OCI-LY3 (cell line): ENCODE measurements at regions not wholly inside any gene's neighbourhood (a gene's known extent, or its start where the extent isn't known, plus 50 kb on each side); places are given as distances from the start of the nearest gene placed in this dataset.
A peak's percentile ranks its signal among the peaks of the same experiment; 100 is the strongest.

Experiments
- H2AFZ ChIP-seq: fragments of 200-600, 300-600 bp; shearing (Covaris generic); 2 replicates; pipeline ENCODE4 v1.6.0; 2014; ENCODE audit warnings: antibody characterized with exemption, low read depth, low read length
- H3K27ac ChIP-seq: fragments of 200-600, 300-600 bp; sonication (generic); 2 replicates; pipeline ENCODE4 v1.5.1; 2014; ENCODE audit warnings: mild to moderate bottlenecking, low read length, moderate library complexity, mixed read lengths
- H3K27me3 ChIP-seq: fragments of 200-600, 300-600 bp; sonication (generic); 2 replicates; pipeline ENCODE4 v1.6.1; 2014; ENCODE audit warnings: low read depth, low read length, mixed read lengths
- H3K36me3 ChIP-seq: fragments of 200-600, 300-600 bp; sonication (generic); replicated peaks from 2 replicates; pipeline ENCODE3; 2014; ENCODE audit warnings: low read depth, low read length, mixed read lengths
- H3K4me1 ChIP-seq: fragments of 300-600, 200-600 bp; sonication (generic); 2 replicates; pipeline ENCODE4 v1.6.1; 2014; ENCODE audit warnings: low read length, mixed read lengths
- H3K4me2 ChIP-seq: fragments of 200-600, 300-600 bp; sonication (generic); 2 replicates; pipeline ENCODE4 v1.6.1; 2014; ENCODE audit warnings: low read length, mixed read lengths
- H3K4me3 ChIP-seq: fragments of 300-600, 200-600 bp; sonication (generic); 2 replicates; pipeline ENCODE4 v1.5.1; 2014; ENCODE audit warnings: antibody characterized with exemption, mild to moderate bottlenecking, low read length, moderate library complexity
- H3K79me2 ChIP-seq: fragments of 300-600, 200-600 bp; shearing (Covaris generic); 2 replicates; pipeline ENCODE4 v1.6.1; 2014; ENCODE audit warnings: mild to moderate bottlenecking, low read length, mixed read lengths
- H3K9ac ChIP-seq: fragments of 300-600, 200-600 bp; shearing (Covaris generic); 2 replicates; pipeline ENCODE4 v1.6.0; 2014; ENCODE audit warnings: mild to moderate bottlenecking, low read length, moderate library complexity
- H3K9me3 ChIP-seq: fragments of 200-600, 300-600 bp; shearing (Covaris generic); 2 replicates; pipeline ENCODE4 v1.6.1; 2014; ENCODE audit warnings: low read length, mixed read lengths; ENCODE audit not compliant: insufficient read depth
- H4K20me1 ChIP-seq: fragments of 200-600, 300-600 bp; sonication (generic); 2 replicates; pipeline ENCODE4 v1.6.1; 2016; ENCODE audit warnings: low read length, mixed read lengths; ENCODE audit not compliant: insufficient read depth
- CTCF ChIP-seq: fragments of 200-600, 300-600 bp; sonication (generic); IDR thresholded peaks from 2 replicates; pipeline ENCODE4 v1.5.1; 2014; ENCODE audit warnings: antibody characterized with exemption, low read length, low read depth
- EZH2phosphoT487 ChIP-seq: fragments of 200-600 bp; shearing (Covaris generic); IDR thresholded peaks from 2 replicates; pipeline ENCODE4 v1.6.1; 2018; ENCODE audit warnings: antibody characterized with exemption, mixed run types, low read depth

DNA sequence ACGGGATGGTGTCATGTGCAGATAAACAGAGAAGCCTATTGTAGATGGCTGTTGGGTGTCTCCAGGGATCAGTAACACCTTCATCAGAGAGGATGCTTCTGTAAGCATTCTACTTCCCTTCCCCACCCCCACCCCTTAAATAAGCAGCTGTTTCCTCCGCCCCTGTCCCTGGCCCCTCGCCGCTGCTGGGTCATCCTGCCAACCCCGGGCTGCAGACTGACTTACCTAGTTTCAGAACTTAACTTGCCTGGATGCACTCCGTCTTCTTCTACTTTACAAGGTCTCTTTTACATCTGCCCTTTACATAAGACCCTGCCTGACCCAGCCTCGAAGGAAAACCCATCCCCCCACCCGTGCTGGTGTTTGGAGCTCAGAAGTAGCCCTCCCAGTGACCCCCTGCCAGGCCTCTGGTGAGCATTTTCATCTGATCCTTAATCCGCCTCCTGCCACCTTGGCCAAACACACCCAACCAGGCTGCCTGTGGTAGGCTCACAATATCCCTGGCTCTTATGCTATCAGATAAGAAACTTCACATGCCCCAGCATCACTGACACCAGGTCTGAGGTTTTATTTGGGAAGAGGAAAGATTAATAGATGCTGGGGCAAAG lies 103.0 kb upstream of the HES1 start:
- Histone ChIP-seq H3K4me3 (no peak overlapping the region), H3K27me3 (peaks cover 11% of the 10 kb centered on the region; the same call in 1 of the 2 replicates), H3K79me2 (no peaks in the 10 kb centered on the region), H2AFZ (no peak overlapping the region), H3K9me3 (no peaks in the 10 kb centered on the region), H4K20me1 (no peaks in the 10 kb centered on the region), H3K27ac (no peak overlapping the region), H3K36me3 (no peaks in the 10 kb centered on the region), H3K4me2 (peak overlapping the region; percentile 22; the same call in 1 of the 2 replicates), H3K4me1 (peaks cover 15% of the 10 kb centered on the region), H3K9ac (no peak overlapping the region)
- TF ChIP-seq EZH2phosphoT487 (no peak), CTCF (no peak)

DNA sequence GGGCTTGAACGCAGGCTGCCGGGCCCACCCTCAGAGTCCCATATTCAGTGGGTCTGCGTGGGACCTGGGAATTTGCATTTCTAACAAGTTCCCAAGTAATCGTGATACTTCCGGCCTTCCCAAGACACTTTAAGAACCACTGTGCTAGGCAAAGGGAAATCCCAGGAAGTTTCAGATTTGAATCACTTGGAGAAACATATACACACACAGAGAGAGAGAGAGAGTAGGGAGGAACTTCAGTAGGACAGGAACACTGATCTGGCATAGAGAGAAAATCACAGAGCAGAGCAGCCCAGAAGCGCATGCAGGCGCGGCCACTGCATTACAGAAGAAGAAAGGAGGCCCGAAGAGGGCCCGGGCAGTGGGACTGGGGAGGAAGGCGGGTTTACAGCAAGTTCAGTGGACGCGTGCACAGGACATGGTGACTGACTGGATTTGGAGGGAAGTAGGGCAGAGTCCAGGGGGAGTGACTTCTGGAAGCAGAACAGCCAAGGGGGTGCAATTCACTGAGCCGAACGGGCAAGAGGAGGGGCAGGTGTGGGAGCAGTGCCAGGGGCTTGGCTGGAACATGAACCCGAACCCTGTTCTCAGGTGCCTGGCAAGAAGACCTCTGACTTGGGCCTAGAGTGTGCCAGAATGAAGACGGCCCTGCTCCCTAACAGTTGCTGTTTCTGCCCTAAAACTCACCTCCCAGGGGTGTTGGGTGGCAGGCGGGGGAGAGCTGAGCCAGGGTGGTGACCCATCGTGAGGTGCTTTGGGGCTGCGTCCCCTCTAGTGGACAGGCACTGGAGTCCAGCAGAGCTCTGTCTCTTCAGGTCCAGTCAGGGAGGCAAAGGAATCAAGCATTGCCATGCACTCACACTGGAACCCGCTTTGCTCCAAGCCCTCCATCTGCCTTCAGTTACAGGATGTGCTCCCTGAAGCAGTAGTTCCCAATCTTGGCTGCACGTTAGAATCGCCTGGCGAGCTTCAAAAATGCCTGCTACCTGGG lies 101.3 kb upstream of the HES1 start:
- Histone ChIP-seq H2AFZ (no peak overlapping the region), H3K79me2 (no peaks in the 10 kb centered on the region), H4K20me1 (no peaks in the 10 kb centered on the region), H3K27ac (no peak overlapping the region), H3K4me2 (no peak overlapping the region), H3K4me1 (peaks cover 9% of the 10 kb centered on the region), H3K9me3 (no peaks in the 10 kb centered on the region), H3K4me3 (no peak overlapping the region), H3K9ac (no peak overlapping the region), H3K27me3 (peaks cover 11% of the 10 kb centered on the region; the same call in 1 of the 2 replicates), H3K36me3 (no peaks in the 10 kb centered on the region)
- TF ChIP-seq EZH2phosphoT487 = no peak
- no peak for TF ChIP-seq CTCF

DNA sequence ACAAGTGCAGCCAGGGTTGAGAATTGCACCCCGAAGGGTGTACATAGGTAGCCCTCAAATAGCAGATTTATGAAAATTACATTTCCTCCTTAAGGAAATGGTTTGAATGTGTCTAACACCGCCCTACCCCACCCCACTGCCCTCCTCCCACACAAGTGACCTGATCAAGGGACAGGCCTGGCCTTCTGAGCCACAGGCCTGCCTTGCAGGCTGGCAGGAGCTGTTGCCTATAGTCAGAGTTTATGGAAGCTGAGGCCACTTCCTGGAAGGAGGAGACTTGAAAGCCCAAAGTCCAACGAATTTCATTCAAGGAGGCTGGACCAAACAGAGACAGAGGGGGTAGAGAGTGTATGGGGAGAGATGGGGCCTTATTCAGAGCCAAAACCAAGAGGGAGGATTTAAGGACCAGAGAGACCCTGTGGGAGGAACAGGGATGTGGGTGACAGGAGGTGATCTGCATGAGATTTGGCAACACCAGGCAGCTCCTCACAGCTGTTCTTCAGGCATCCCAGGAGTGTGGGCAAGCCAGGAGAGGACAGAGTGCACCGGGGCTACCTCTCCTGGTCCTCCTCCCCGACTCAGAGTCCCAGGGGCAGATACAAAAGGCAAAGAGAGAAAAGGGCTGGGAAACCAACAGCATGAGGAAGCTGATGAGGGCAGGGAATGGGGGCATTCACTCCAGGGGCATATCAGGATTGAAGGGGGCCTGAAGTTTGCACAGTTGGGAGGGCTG lies 100.4 kb upstream of the HES1 start:
- no peak overlapping the region for H3K4me3 ChIP-seq
- H2AFZ ChIP-seq = no peak overlapping the region

More for the DNA sequence above, 100.4 kb upstream of the HES1 start:
- no peaks in the 10 kb centered on the region for H3K36me3 ChIP-seq
- peaks cover 11% of the 10 kb centered on the region; the same call in 1 of the 2 replicates for H3K27me3 ChIP-seq
- no peak overlapping the region for H3K4me2 ChIP-seq
- H3K27ac ChIP-seq = no peak overlapping the region
- TF ChIP-seq CTCF (no peak), EZH2phosphoT487 (no peak)
- no peak overlapping the region for H3K9ac ChIP-seq
- no peaks in the 10 kb centered on the region for H4K20me1 ChIP-seq
- H3K9me3 ChIP-seq = no peaks in the 10 kb centered on the region
- peaks cover 9% of the 10 kb centered on the region for H3K4me1 ChIP-seq
- H3K79me2 ChIP-seq = no peaks in the 10 kb centered on the region
